Neural progenitor cell (in vitro differentiated cells): ENCODE measurements at regions not wholly inside any gene's neighbourhood (a gene's known extent, or its start where the extent isn't known, plus 50 kb on each side); places are given as distances from the start of the nearest gene placed in this dataset.

Source experiments
- EZH2phosphoT487 ChIP-seq: fragments of 200-600 bp; sonication (generic); IDR thresholded peaks from 2 replicates; pipeline ENCODE4 v1.6.1; 2017; ENCODE audit warnings: antibody characterized with exemption
- TF ChIP-seq, protein P1 (sequence below): fragments of 200-600 bp; sonication (generic); IDR thresholded peaks from 2 replicates; pipeline ENCODE4 v1.5.1; 2017; ENCODE audit warnings: antibody characterized with exemption, mild to moderate bottlenecking

DNA sequence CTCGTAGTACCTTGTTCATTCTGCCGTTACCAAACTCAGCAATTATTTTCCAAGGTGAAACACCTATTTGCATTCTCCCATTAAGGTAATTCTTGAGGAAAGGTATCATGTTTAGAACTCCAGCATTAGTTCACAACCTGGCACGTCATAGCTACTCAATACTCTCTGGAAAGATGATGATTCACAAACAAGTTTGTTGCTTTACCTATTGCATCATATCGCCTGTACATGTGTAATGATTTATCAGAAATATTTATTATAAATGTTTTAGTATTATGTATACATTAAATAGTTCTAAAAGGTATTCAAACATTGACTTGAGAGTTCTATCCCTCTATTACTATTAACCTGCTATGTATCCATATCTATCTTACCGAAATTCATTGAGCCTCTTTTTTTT is 658.3 kb upstream of the PITX2 start:
- TF ChIP-seq EZH2phosphoT487: no peak
- TF ChIP-seq, protein P1, sequence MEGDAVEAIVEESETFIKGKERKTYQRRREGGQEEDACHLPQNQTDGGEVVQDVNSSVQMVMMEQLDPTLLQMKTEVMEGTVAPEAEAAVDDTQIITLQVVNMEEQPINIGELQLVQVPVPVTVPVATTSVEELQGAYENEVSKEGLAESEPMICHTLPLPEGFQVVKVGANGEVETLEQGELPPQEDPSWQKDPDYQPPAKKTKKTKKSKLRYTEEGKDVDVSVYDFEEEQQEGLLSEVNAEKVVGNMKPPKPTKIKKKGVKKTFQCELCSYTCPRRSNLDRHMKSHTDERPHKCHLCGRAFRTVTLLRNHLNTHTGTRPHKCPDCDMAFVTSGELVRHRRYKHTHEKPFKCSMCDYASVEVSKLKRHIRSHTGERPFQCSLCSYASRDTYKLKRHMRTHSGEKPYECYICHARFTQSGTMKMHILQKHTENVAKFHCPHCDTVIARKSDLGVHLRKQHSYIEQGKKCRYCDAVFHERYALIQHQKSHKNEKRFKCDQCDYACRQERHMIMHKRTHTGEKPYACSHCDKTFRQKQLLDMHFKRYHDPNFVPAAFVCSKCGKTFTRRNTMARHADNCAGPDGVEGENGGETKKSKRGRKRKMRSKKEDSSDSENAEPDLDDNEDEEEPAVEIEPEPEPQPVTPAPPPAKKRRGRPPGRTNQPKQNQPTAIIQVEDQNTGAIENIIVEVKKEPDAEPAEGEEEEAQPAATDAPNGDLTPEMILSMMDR: no peak
